Activated CD4-positive, alpha-beta T cell treated with anti-CD3 and anti-CD28 coated beads, Interleukin-2, amount 10 ng/mL, durations not matched to agents 24 days and 14 days (primary cell): ENCODE measurements at regions not wholly inside any gene's neighbourhood (a gene's known extent, or its start where the extent isn't known, plus 50 kb on each side); places are given as distances from the start of the nearest gene placed in this dataset.

Experiments
- DNase-seq: peaks from one replicate; pipeline ENCODE4 v3.0.0; 2022
- H3K27ac Mint-ChIP-seq: one replicate; pipeline ENCODE4 v1.8.0; 2022; ENCODE audit warnings: mild to moderate bottlenecking, mixed read lengths
- H3K27me3 Mint-ChIP-seq: one replicate; pipeline ENCODE4 v1.8.0; 2022; ENCODE audit warnings: mixed read lengths
- H3K36me3 Mint-ChIP-seq: one replicate; pipeline ENCODE4 v1.8.0; 2022; ENCODE audit warnings: low read depth, mild to moderate bottlenecking, mixed read lengths
- H3K4me1 Mint-ChIP-seq: one replicate; pipeline ENCODE4 v1.8.0; 2021; ENCODE audit warnings: mixed read lengths
- H3K4me3 Mint-ChIP-seq: one replicate; pipeline ENCODE4 v1.8.0; 2022; ENCODE audit warnings: mild to moderate bottlenecking, moderate library complexity, mixed read lengths
- H3K9me3 Mint-ChIP-seq: one replicate; pipeline ENCODE4 v1.8.0; 2021; ENCODE audit warnings: mixed read lengths
- intact Hi-C: fragments of 100-400 bp; cut with micrococcal nuclease; formaldehyde crosslinking; loops from one replicate; pipeline ENCODE4 v1.15.1; 2023

DNA sequence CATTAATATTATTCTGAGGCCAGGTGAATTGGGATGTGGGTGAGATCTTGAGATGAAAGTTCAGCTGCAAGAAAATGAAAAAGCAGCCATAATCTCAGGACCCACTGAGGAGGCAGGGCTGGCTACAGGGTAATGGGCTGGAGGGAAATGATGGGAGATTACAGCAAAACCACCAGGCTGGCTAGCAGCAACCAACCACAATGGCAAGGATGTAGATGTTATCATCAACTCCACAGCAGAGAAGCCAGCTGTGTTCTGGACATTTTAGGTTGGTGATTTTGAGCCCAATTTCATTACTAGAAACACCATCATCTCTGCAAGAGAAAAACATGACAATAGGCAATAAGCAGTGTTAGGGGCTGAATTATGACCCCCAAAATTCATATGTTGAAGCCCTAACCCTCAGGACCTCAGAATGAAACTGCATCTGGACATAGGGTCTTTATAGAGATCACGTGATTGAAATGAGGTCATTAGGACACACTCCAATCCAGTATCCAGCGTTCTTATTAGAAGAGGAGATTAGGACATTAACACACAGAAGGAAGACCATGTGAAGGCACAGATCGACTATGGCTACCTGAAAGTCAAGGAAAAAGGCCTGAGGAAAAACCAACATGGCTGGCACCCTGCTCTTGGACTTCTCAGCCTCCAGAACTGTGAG is 139.8 kb upstream of the KIT start:
- no peaks in the 10 kb centered on the region for H3K9me3 Mint-ChIP-seq
- H3K4me1 Mint-ChIP-seq = no peaks in the 10 kb centered on the region
- no peaks in the 10 kb centered on the region for H3K36me3 Mint-ChIP-seq
- H3K27me3 Mint-ChIP-seq = no peaks in the 10 kb centered on the region
- intact Hi-C loops = no loop called here
- no peak overlapping the region for H3K4me3 Mint-ChIP-seq
- no peak overlapping the region for H3K27ac Mint-ChIP-seq
- DNase-seq = no peak

DNA sequence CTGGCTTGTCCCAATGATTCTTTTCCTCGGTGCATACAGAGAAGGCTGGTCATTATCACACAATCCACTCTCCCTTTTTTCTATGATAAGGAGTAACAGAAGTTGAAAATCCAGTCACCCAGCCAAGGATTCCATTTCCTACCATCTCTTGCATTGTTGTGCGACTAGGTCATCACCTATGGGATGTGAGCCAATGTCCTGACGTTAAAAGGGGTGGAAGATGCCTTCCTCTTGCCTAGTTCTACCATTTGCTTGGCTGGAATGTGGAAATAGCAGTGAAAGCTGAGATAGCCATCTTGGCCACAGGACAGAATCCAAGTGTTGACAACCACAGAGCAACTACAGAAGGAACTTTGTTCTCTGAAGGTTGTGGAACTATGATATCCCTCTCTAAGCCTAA is 132.2 kb upstream of the KIT start:
- no peaks in the 10 kb centered on the region for H3K27me3 Mint-ChIP-seq
- DNase-seq = no peak
- no peak overlapping the region for H3K4me3 Mint-ChIP-seq
- no peak overlapping the region for H3K27ac Mint-ChIP-seq
- no peaks in the 10 kb centered on the region for H3K36me3 Mint-ChIP-seq
- intact Hi-C loops = no loop called here
- H3K9me3 Mint-ChIP-seq = no peaks in the 10 kb centered on the region
- no peaks in the 10 kb centered on the region for H3K4me1 Mint-ChIP-seq

DNA sequence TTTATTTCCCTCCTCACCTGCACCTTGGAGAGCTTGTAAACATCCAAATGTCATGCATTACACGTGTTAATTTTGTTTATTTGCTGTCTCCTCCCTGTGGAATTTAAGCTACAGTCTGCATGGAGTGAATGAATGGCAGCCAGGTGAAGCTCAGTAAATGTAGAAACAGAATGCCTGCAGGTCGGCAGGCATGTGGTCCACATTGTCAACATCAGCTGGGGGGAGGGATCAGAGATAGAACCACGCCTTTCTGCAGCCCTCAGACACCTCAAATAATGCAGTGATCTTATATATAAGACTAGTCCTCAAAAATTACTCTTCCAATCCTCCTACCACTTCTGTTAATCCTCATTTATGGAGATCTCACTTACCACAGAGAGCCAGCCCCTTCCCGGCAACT is 131.2 kb upstream of the KIT start:
- Mint-ChIP-seq H3K4me1 (no peaks in the 10 kb centered on the region), H3K36me3 (no peaks in the 10 kb centered on the region), H3K9me3 (no peaks in the 10 kb centered on the region), H3K4me3 (no peak overlapping the region), H3K27ac (no peak overlapping the region), H3K27me3 (no peaks in the 10 kb centered on the region)
- no peak for DNase-seq
- intact Hi-C loops = no loop called here

DNA sequence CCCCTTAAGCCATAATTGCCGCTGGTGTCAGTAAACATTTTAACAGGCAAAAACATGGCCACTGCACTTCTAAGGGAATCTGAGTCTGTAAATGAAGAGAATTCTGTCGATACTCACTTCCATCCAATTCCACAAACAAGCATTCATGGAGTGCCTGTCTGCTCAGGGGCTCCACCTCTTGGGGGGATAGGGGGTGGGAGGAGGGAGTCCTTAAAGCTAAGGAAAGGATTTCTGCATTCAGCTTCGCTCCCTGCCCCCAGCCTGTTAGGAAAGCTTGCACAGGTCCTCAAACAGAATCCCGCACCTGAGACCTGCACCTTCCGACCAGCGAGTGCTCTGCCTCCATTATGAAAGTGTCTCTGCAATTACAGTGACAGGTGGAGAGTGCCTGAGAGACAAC is 130.2 kb upstream of the KIT start:
- DNase-seq = no peak
- no peak overlapping the region for H3K4me3 Mint-ChIP-seq

DNA sequence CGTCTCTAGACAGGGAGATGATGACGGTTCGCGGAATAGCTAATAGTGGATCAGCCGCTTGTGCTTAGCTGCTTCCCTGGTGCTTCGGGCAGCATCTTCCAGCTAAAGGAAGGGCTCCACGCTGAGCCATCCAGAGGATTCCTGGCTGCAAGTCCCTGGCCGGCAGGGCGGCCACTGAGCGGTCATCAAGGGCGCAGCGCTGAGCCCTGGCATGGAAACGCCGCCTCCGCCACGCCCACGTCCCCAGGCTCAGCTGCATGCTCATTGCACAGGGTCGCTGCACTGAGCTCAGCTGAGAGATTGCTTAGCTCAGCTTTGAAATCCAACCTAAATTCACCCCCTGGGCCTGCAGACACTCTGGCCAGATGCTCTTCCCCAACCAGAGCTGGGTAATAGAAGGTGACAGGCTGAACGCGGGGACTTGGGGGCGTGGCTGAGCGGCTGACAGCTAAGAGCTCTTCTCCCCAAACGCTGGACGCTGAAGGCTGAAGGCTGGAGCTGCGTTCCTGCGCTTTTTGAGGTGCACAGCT is 118.2 kb upstream of the KIT start:
- H3K4me3 Mint-ChIP-seq = peak overlapping the region; percentile 38
- no peak for DNase-seq
- no peak overlapping the region for H3K27ac Mint-ChIP-seq
- H3K9me3 Mint-ChIP-seq = no peaks in the 10 kb centered on the region
- no peaks in the 10 kb centered on the region for H3K36me3 Mint-ChIP-seq
- peaks cover 5% of the 10 kb centered on the region for H3K4me1 Mint-ChIP-seq
- peaks cover 10% of the 10 kb centered on the region for H3K27me3 Mint-ChIP-seq
- intact Hi-C loops = no loop called here

More for the DNA sequence above, 130.2 kb upstream of the KIT start:
- no peaks in the 10 kb centered on the region for H3K27me3 Mint-ChIP-seq
- no peaks in the 10 kb centered on the region for H3K9me3 Mint-ChIP-seq
- intact Hi-C loops = no loop called here
- no peaks in the 10 kb centered on the region for H3K36me3 Mint-ChIP-seq
- no peaks in the 10 kb centered on the region for H3K4me1 Mint-ChIP-seq
- no peak overlapping the region for H3K27ac Mint-ChIP-seq

DNA sequence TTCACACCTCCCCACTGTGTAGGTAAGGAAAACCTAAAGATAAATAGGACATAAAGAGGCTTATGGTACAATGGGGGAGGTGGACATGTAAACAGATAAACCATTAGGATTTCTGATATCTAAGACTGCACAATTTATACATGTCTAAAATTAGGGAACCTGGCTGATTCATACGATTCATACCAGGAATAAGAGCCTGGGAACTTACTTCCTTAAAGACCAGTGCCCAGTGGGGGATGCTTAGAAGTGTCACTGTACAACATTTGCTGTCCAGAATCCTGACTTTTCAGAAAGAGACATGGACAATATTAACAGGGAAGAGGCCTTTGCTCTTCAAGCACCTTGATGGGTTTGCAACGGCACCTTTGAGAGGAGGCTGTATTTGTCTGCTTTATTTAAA is 116.8 kb upstream of the KIT start:
- Mint-ChIP-seq H3K4me1 (peaks cover 5% of the 10 kb centered on the region), H3K9me3 (no peaks in the 10 kb centered on the region), H3K36me3 (no peaks in the 10 kb centered on the region), H3K27me3 (peaks cover 10% of the 10 kb centered on the region), H3K27ac (no peak overlapping the region), H3K4me3 (no peak overlapping the region)
- no peak for DNase-seq
- intact Hi-C loops = no loop called here

DNA sequence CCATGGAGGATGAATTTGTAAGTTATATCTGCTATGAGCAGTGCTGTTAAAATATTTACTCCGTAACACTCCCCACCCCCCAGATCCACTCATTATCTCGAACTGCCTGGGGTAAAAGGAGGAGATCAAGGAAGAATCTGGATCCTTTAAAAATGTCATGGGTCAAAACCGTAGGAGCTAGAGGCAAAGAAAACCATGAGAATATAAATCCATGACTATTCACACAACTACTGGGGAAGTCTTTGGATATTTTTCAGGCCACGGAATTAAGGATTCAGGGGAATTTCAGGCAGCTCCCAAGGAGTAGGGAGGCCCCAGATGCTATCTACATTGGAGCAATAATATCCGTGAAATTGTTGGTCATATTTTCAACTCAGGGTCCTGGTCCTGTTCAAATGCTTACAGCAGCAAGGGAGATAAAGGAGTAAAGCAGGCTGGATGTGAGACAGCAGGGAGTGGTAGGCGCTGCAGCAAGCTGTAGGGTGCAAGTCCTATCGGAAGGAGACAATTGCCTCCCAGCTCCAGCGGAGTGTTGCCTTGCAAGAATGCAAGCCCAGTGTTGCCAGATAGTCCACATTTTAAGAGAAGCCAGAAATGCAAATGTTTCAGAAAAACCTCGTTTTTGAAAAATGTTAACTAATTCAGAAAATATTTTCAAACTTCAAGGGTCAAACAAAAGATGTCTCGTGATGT is 116.2 kb upstream of the KIT start:
- DNase-seq = no peak
- Mint-ChIP-seq H3K9me3 (no peaks in the 10 kb centered on the region), H3K36me3 (no peaks in the 10 kb centered on the region), H3K27ac (no peak overlapping the region), H3K4me3 (no peak overlapping the region), H3K27me3 (peaks cover 10% of the 10 kb centered on the region), H3K4me1 (peaks cover 5% of the 10 kb centered on the region)
- intact Hi-C loops = no loop called here

DNA sequence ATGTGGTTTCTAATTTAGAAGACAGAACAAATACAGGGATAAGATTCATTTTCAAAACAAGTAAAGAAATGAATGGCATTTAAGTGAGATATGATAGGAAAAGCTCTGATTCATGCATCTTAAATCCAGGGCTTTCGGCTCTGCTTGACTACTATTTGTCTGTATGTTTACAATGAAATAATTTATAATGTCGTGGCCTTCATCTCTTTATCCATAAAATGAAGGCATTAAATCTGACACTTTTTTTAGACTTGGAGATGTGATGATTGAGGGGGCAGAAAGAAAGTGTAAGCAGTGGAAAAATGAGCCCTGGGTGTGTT is 115.7 kb upstream of the KIT start:
- Mint-ChIP-seq H3K27me3 (peaks cover 10% of the 10 kb centered on the region), H3K4me3 (no peak overlapping the region), H3K4me1 (peaks cover 5% of the 10 kb centered on the region), H3K27ac (no peak overlapping the region), H3K9me3 (no peaks in the 10 kb centered on the region), H3K36me3 (no peaks in the 10 kb centered on the region)
- DNase-seq = no peak
- intact Hi-C loops = no loop called here

DNA sequence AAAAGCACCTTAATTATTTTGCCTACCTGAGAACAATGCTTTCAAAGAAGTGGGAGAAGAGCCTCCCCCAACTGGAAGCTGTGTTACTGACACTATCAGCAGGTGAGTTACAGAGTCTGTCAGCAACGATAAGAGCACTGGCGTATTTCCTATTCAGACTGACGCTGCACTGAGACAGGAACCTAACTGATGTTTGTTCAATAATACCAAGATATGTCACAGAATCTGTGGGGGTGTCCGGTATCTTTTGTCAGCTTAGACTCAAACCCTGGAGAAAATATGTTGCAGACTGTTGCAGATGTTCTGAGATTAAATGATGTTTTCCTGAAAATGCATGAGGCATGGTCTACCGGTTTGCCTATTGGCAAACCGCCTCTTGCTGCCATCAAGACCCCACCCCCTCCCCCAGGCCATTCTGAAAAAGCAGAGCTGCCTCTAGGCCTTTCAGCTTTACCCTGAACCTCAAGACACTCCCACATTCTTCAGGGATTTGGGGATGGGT is 115.2 kb upstream of the KIT start:
- no peak overlapping the region for H3K27ac Mint-ChIP-seq
- DNase-seq = no peak
- H3K4me1 Mint-ChIP-seq = peaks cover 9% of the 10 kb centered on the region
- no peaks in the 10 kb centered on the region for H3K36me3 Mint-ChIP-seq
- H3K9me3 Mint-ChIP-seq = no peaks in the 10 kb centered on the region
- no peak overlapping the region for H3K4me3 Mint-ChIP-seq
- peaks cover 10% of the 10 kb centered on the region for H3K27me3 Mint-ChIP-seq
- intact Hi-C loops = no loop called here

DNA sequence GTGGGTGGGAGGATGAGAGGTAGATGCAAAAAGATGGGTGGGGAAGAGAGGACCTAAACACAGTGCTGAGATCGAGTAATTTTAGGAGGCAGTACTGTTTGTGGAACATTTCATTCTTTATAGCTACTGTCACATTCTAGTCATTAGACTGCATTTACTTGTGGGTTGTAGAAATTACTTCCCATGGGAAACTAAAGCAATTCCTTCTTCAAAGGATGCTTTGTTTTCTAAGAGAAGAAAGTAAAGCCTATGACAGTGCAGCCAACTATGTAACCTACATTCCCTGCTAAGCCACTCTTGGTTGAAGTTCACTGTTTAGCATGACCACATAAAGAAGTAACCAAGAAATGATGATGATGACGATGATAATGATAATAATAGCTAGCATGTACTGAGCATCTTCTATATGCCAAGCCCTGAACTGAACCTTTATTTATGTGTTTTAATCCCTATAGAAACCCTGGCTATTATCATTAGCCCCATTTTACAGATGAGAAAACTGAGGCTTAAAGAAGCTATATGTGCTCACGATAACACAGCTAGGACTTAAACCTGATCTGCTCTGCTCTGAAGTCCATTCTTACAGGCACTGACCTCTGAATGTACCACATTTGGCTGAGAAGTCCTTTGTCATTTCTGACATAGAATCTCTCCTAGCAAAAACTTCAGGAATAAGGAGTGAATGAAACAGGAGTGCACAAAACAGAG is 114.5 kb upstream of the KIT start:
- Mint-ChIP-seq H3K9me3 (no peaks in the 10 kb centered on the region), H3K27ac (no peak overlapping the region), H3K4me1 (peaks cover 9% of the 10 kb centered on the region), H3K36me3 (no peaks in the 10 kb centered on the region), H3K27me3 (peaks cover 10% of the 10 kb centered on the region), H3K4me3 (no peak overlapping the region)
- no peak for DNase-seq
- intact Hi-C loops = no loop called here

DNA sequence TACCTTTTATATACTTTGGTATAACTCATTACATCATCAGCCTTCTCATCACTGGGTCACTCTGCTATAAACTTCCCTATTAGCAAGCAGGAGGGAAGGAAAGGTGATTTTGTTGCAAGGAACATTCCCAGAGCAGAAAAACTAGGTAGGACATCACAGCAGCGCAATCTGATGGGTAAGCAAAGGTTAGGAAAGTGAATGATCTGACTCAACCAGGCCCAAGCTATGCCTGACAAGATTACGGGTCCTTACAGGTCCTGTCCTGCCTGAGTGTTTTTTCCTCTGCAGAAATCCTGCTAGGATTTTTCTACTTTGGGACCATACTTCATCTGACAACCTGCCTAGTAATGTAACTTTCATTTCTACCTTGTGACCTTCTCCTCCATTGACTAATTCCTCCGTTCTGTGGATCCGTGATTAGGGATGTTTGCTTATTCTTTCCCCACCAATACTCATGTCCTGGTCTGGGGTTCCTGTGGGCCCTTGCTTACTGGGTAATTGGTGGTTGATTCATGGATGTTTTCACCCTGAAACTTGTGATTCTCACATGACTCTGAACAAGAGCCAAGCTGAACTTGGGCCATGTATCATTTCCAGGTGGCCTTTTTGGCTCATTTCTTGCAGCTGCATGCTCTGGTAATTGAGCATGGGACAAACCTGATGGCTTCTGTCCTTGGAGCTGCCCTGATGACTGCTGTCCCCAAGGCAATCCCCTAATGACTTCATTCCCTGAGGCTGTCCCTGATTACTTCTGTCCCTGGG is 111.9 kb upstream of the KIT start:
- Mint-ChIP-seq H3K9me3 (no peaks in the 10 kb centered on the region), H3K4me1 (peaks cover 4% of the 10 kb centered on the region), H3K4me3 (no peak overlapping the region), H3K27ac (no peak overlapping the region), H3K36me3 (no peaks in the 10 kb centered on the region), H3K27me3 (peaks cover 3% of the 10 kb centered on the region)
- intact Hi-C loops = loop anchor here (5.0 kb wide), 2 partner anchors 269 to 1001 kb away; partner anchors contain the start of gene CLOCK
- no peak for DNase-seq

DNA sequence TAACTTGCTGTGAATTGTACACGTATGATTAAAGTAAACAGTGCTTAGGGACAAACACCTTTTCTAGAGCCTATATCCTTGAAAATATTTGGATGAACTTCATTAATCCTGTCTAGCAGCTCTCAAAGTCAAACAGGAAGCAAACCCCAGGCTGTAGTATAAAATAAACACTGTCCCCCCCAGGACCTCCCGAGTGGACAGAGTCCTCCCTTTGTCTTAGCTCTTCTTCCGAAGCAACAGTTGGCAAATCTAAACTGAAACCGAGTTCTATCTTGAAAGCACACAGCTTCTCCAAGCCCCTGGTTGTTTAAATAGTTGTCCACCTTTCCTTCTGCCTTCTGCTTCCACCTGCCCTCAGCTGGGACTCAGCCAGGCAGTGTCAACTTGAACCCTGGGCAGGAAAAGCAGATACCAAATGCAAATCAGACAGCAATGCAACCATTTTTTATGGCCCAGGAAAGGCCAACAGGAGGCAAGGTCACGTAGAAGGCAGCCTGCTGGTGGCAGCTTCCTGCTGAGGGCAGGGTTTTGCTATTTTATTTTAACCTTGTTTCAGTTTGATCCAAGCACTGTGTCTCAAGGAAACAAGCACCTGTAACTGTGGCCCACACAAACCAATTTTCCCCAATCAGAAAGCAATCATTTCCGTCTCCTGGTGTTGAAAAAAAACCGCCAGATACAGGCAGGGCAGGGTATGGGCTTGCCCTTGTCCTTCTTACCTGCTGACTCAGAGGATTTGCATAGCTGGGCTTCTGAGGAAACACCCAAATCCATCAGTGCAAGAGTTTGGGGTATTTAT is 110.3 kb upstream of the KIT start:
- intact Hi-C loops = loop anchor here (1.0 to 5.0 kb wide), 4 partner anchors 233 to 1000 kb away; partner anchors contain the start of gene CLOCK
- no peaks in the 10 kb centered on the region for H3K36me3 Mint-ChIP-seq
- peak overlapping the region; percentile 86 for H3K27ac Mint-ChIP-seq

DNA sequence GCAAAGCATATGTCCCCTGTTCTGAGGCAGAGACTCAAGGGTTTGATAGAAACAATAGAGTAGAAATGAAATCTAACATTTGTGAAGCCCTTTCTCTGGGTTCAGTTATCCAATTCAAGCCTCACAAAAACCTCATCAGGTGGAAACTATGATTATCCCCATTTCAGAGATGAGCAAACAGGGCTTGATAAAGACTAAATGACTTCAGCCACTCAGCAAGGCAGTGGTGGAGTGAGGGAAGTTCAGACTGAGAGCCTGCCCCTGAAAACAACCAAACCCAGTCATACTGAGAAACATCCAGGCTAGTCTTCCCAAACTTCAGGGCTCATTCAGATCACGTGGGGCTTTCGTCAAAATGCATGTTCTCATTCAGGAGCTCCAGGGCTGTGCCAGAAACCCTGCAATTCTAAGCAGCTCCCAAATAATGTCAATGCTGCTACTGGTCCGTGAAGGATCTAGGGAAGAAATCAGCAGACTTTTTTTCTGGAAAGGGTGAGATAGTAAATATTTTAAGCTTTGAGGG is 109.6 kb upstream of the KIT start:
- Mint-ChIP-seq H3K4me1 (peaks cover 4% of the 10 kb centered on the region), H3K27ac (peak overlapping the region; percentile 86), H3K36me3 (no peaks in the 10 kb centered on the region), H3K4me3 (peak overlapping the region; percentile 26), H3K9me3 (no peaks in the 10 kb centered on the region), H3K27me3 (no peaks in the 10 kb centered on the region)
- DNase-seq = no peak
- intact Hi-C loops = loop anchor here (1.0 to 5.0 kb wide), 4 partner anchors 233 to 999 kb away; partner anchors contain the start of gene CLOCK

More for the DNA sequence above, 110.3 kb upstream of the KIT start:
- Mint-ChIP-seq H3K4me3 (peak overlapping the region; percentile 36), H3K27me3 (no peaks in the 10 kb centered on the region), H3K9me3 (no peaks in the 10 kb centered on the region), H3K4me1 (peaks cover 4% of the 10 kb centered on the region)
- DNase-seq = peak; percentile 65
